NB4 (cell line): ENCODE measurements at regions not wholly inside any gene's neighbourhood (a gene's known extent, or its start where the extent isn't known, plus 50 kb on each side); places are given as distances from the start of the nearest gene placed in this dataset.

ENCODE experiments used
- CTCF ChIP-seq: IDR thresholded peaks from one replicate; pipeline ENCODE4 v1.5.1; 2012; ENCODE audit warnings: low read depth, low read length
- POLR2A ChIP-seq: IDR thresholded peaks from 2 replicates; pipeline ENCODE4 v1.6.1; 2011; ENCODE audit warnings: mild to moderate bottlenecking; ENCODE audit not compliant: insufficient read length; ENCODE audit errors: extremely low read depth

DNA sequence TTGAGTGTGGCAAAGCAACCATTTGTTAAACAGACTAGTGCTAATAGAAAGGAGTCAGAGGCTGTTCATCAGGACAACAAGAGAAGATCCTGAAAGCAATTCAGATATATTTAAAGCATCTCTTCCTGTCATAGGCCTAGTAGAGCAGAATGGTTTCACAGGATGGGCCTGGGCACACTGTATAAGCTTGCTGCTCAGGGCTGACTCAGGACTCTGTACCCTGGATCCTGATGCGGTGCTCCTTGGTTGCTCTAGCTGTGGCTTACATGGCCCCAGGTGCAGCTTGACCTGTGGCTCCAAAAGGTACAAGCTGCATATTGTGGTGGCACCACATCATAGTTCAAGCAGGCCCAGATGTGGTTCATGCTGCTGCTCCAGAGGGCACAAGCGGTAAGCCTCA, 313.4 kb downstream of the ETNK1 start:
- TF ChIP-seq CTCF (no peak), POLR2A (no peak)
